Keratinocyte (primary cell): ENCODE measurements at regions not wholly inside any gene's neighbourhood (a gene's known extent, or its start where the extent isn't known, plus 50 kb on each side); places are given as distances from the start of the nearest gene placed in this dataset.
A peak's percentile ranks its signal among the peaks of the same experiment; 100 is the strongest.

Experiments
- DNase-seq: peaks from one replicate; pipeline ENCODE4 v3.0.0-alpha.2; 2011; ENCODE audit warnings: low read depth, missing footprints, low spot score
- FAIRE-seq: peaks from 2 replicates; lab custom pipeline; 2011; peaks lifted over from hg19 to GRCh38; lab: Jason Lieb, UNC
- H2AFZ ChIP-seq: 2 replicates; pipeline ENCODE4 v1.6.0; 2012; ENCODE audit warnings: low read length, control low read depth, inconsistent platforms; ENCODE audit not compliant: control insufficient read depth
- H3K27ac ChIP-seq: 2 replicates; pipeline ENCODE4 v1.5.1; 2011; ENCODE audit warnings: low read length; ENCODE audit not compliant: control insufficient read depth, insufficient read depth
- H3K27me3 ChIP-seq: 3 replicates; pipeline ENCODE4 v1.6.0; 2011; ENCODE audit warnings: low read length; ENCODE audit not compliant: control insufficient read depth, insufficient read depth; ENCODE audit errors: extremely low read depth
- H3K36me3 ChIP-seq, 2 experiments: 2 replicates in 1 of 2; 3 replicates in 1 of 2; pipeline ENCODE4 v1.5.1; 2011; ENCODE audit warnings: low read length in 2 of 2, mild to moderate bottlenecking in 1 of 2; ENCODE audit not compliant: control insufficient read depth in 2 of 2, insufficient read depth in 2 of 2; ENCODE audit errors: extremely low read depth in 1 of 2
- H3K4me1 ChIP-seq: 3 replicates; pipeline ENCODE4 v1.5.1; 2011; ENCODE audit warnings: low read length; ENCODE audit not compliant: control insufficient read depth, insufficient read depth; ENCODE audit errors: extremely low read depth
- H3K4me2 ChIP-seq: 3 replicates; pipeline ENCODE4 v1.6.0; 2011; ENCODE audit warnings: low read depth, low read length; ENCODE audit not compliant: control insufficient read depth, insufficient read depth; ENCODE audit errors: extremely low read depth
- H3K4me3 ChIP-seq, 3 experiments: fragments of 200-600 bp in 1 of 3; sonication (generic) in 1 of 3; 2 replicates in 2 of 3; 3 replicates in 1 of 3; pipeline ENCODE4 v1.5.1; 2011 to 2016; ENCODE audit warnings: low read length in 3 of 3, mild to moderate bottlenecking in 3 of 3, control low read depth in 2 of 3, inconsistent platforms in 1 of 3, low read depth in 1 of 3, mixed read lengths in 1 of 3, mixed run types in 1 of 3, moderate library complexity in 1 of 3; ENCODE audit not compliant: control insufficient read depth in 2 of 3, insufficient read depth in 2 of 3; ENCODE audit errors: extremely low read depth in 1 of 3
- H3K79me2 ChIP-seq: 2 replicates; pipeline ENCODE4 v1.6.0; 2012; ENCODE audit warnings: low read length; ENCODE audit not compliant: control insufficient read depth, insufficient read depth
- H3K9ac ChIP-seq: 3 replicates; pipeline ENCODE4 v1.6.0; 2011; ENCODE audit warnings: low read length; ENCODE audit not compliant: control insufficient read depth, insufficient read depth; ENCODE audit errors: extremely low read depth
- H3K9me1 ChIP-seq: 3 replicates; pipeline ENCODE4 v1.6.0; 2011; ENCODE audit warnings: low read length; ENCODE audit not compliant: control insufficient read depth, insufficient read depth; ENCODE audit errors: extremely low read depth
- H3K9me3 ChIP-seq: 2 replicates; pipeline ENCODE4 v1.5.1; 2012; ENCODE audit warnings: low read depth, low read length; ENCODE audit not compliant: control insufficient read depth
- H4K20me1 ChIP-seq: 3 replicates; pipeline ENCODE4 v1.6.0; 2011; ENCODE audit warnings: low read length; ENCODE audit not compliant: control insufficient read depth, insufficient read depth; ENCODE audit errors: extremely low read depth
- CTCF ChIP-seq, 3 experiments: IDR thresholded peaks in 1 of 3; conservative IDR thresholded peaks in 1 of 3; optimal IDR thresholded peaks in 1 of 3; 2 replicates in 2 of 3; 3 replicates in 1 of 3; pipeline versions ENCODE3 to v1.5.1; 2011; ENCODE audit warnings: low read length in 3 of 3, mild to moderate bottlenecking in 3 of 3, moderate library complexity in 2 of 3, control low read depth in 1 of 3, inconsistent platforms in 1 of 3; ENCODE audit not compliant: insufficient read depth in 2 of 3; ENCODE audit errors: extremely low read depth in 1 of 3
- EZH2 ChIP-seq: IDR thresholded peaks from one replicate; pipeline ENCODE4 v1.6.1; 2012; ENCODE audit warnings: inconsistent platforms, mild to moderate bottlenecking, low read length, moderate library complexity
- dilution Hi-C: fragments of 300-500 bp; cut with MboI; formaldehyde crosslinking; loops from one replicate; pipeline ENCODE4 v1.7.0; 2020; ENCODE audit warnings: low sequenced_read_pairs; ENCODE audit not compliant: extremely low pct_ligation_motif_present

GRCh38 chr2:59233920-59234319 is 992.8 kb upstream of the FANCL start:
- no peaks in the 10 kb centered on the region for H3K9me3 ChIP-seq
- H3K27me3 ChIP-seq: no peaks in the 10 kb centered on the region
- no peak for TF ChIP-seq EZH2
- TF ChIP-seq CTCF (optimal IDR thresholded peaks at IDR 0.05 in 1 of 3, IDR thresholded peaks at IDR 0.05 in 1 of 3, conservative IDR thresholded peaks at IDR 0.05 in 1 of 3; ENCODE audit: extremely low read depth in 1 of 3, insufficient read depth in 2 of 3, low read length in 3 of 3): no peak
- no peak overlapping the region for H3K4me2 ChIP-seq
- no peaks in the 10 kb centered on the region for H3K36me3 ChIP-seq
- no peaks in the 10 kb centered on the region for H3K79me2 ChIP-seq
- H3K9ac ChIP-seq: no peak overlapping the region
- no peaks in the 10 kb centered on the region for H3K4me1 ChIP-seq
- dilution Hi-C loops: no loop called here
- no peaks in the 10 kb centered on the region for H4K20me1 ChIP-seq
- no peak for DNase-seq
- no peak for FAIRE-seq
- no peak overlapping the region for H3K4me3 ChIP-seq
- no peak overlapping the region for H3K27ac ChIP-seq
- no peaks in the 10 kb centered on the region for H3K9me1 ChIP-seq
- H2AFZ ChIP-seq: no peak overlapping the region

- no peaks in the 10 kb centered on the region for H4K20me1 ChIP-seq
- H3K9me1 ChIP-seq: no peaks in the 10 kb centered on the region
- no peak overlapping the region for H3K4me3 ChIP-seq
- TF ChIP-seq CTCF (optimal IDR thresholded peaks at IDR 0.05 in 1 of 3, IDR thresholded peaks at IDR 0.05 in 1 of 3, conservative IDR thresholded peaks at IDR 0.05 in 1 of 3; ENCODE audit: extremely low read depth in 1 of 3, insufficient read depth in 2 of 3, low read length in 3 of 3): no peak
- TF ChIP-seq EZH2: no peak
- peak; percentile 85 for FAIRE-seq
- no peak overlapping the region for H3K4me2 ChIP-seq
- no peak overlapping the region for H2AFZ ChIP-seq
- H3K27me3 ChIP-seq: no peaks in the 10 kb centered on the region
- no peaks in the 10 kb centered on the region for H3K9me3 ChIP-seq
- H3K27ac ChIP-seq: no peak overlapping the region
- dilution Hi-C loops: no loop called here
- no peaks in the 10 kb centered on the region for H3K4me1 ChIP-seq
- H3K79me2 ChIP-seq: no peaks in the 10 kb centered on the region
- no peak overlapping the region for H3K9ac ChIP-seq
- peak; percentile 23 for DNase-seq
- H3K36me3 ChIP-seq: no peaks in the 10 kb centered on the region
Observed at GRCh38 chr2:59233448-59233847, 992.3 kb upstream of the FANCL start.
